Fibroblast of lung (primary cell): ENCODE measurements at regions not wholly inside any gene's neighbourhood (a gene's known extent, or its start where the extent isn't known, plus 50 kb on each side); places are given as distances from the start of the nearest gene placed in this dataset.

Experiments
- DNase-seq, 2 donors: peaks; one replicate each; pipeline versions ENCODE4 v3.0.0 to v3.0.0-alpha.2; 2010; ENCODE audit warnings: low read depth in 2 of 2
- H2AFZ ChIP-seq: 2 replicates; pipeline ENCODE4 v1.5.1; 2012; ENCODE audit warnings: low read length, control low read depth, inconsistent platforms
- H3K27ac ChIP-seq: 2 replicates; pipeline ENCODE4 v1.5.1; 2011; ENCODE audit warnings: low read length, control low read depth; ENCODE audit not compliant: insufficient read depth
- H3K27me3 ChIP-seq: 2 replicates; pipeline ENCODE4 v1.5.1; 2011; ENCODE audit warnings: mild to moderate bottlenecking, low read length; ENCODE audit not compliant: control insufficient read depth, insufficient read depth
- H3K36me3 ChIP-seq: 2 replicates; pipeline ENCODE4 v1.5.1; 2011; ENCODE audit warnings: low read length; ENCODE audit not compliant: control insufficient read depth, insufficient read depth
- H3K4me1 ChIP-seq: 2 replicates; pipeline ENCODE4 v1.5.1; 2011; ENCODE audit warnings: low read length; ENCODE audit not compliant: control insufficient read depth, insufficient read depth; ENCODE audit errors: extremely low read depth
- H3K4me2 ChIP-seq: 2 replicates; pipeline ENCODE4 v1.5.1; 2011; ENCODE audit warnings: low read length, control low read depth; ENCODE audit not compliant: insufficient read depth; ENCODE audit errors: extremely low read depth
- H3K4me3 ChIP-seq, 4 experiments: fragments of 200-600 bp in 1 of 4; sonication (generic) in 1 of 4; replicated peaks in 1 of 4; 2 replicates each; pipeline ENCODE4 v1.5.1; 2011 to 2016; ENCODE audit warnings: low read length in 4 of 4, low read depth in 3 of 4, mild to moderate bottlenecking in 3 of 4, control low read depth in 2 of 4, inconsistent platforms in 1 of 4, mixed read lengths in 1 of 4; ENCODE audit not compliant: insufficient read depth in 1 of 4; ENCODE audit errors: control extremely low read depth in 1 of 4
- H3K79me2 ChIP-seq: 2 replicates; pipeline ENCODE4 v1.5.1; 2012; ENCODE audit warnings: mild to moderate bottlenecking, low read length, inconsistent platforms; ENCODE audit not compliant: control insufficient read depth, insufficient read depth
- H3K9ac ChIP-seq: 2 replicates; pipeline ENCODE4 v1.5.1; 2011; ENCODE audit warnings: mild to moderate bottlenecking, low read length, control low read depth; ENCODE audit not compliant: insufficient read depth
- H3K9me3 ChIP-seq: 2 replicates; pipeline ENCODE4 v1.5.1; 2012; ENCODE audit warnings: low read depth, low read length; ENCODE audit not compliant: control insufficient read depth, insufficient read depth
- H4K20me1 ChIP-seq: 2 replicates; pipeline ENCODE4 v1.5.1; 2011; ENCODE audit warnings: low read length; ENCODE audit not compliant: control insufficient read depth, insufficient read depth; ENCODE audit errors: extremely low read depth
- EZH2 ChIP-seq: IDR thresholded peaks from 2 replicates; pipeline ENCODE4 v1.5.1; 2012; ENCODE audit warnings: low read length, control low read depth, mild to moderate bottlenecking; ENCODE audit errors: missing control alignments
- TF ChIP-seq, protein P1 (sequence below), 2 donors: IDR thresholded peaks in 1 of 2; conservative IDR thresholded peaks in 1 of 2; 1 replicate in 1 of 2; 2 replicates in 1 of 2; pipeline ENCODE4 v1.5.1; 2011 to 2012; ENCODE audit warnings: low read length in 2 of 2, control low read depth in 1 of 2, inconsistent platforms in 1 of 2, low read depth in 1 of 2, mild to moderate bottlenecking in 1 of 2

DNA sequence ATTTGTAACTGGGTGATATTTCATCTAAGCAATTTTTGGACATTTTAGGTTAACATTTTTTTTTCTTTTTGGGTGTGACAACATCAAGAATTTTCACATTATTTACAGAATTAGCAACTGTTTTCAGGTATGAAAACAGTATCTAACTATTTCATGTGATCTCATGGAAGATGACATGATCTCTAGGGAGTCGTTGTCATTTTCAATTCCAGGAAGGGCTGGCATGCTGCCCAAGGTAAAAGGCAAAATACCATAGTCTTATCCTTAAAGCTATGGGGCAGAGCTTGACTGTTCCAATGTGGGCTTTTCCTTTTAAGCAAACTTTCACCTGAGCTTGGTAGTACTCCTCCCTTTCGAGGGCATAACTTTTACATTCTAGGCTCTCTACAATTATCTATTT is 443.7 kb downstream of the DSEL start:
- no peaks in the 10 kb centered on the region for H3K36me3 ChIP-seq
- no peaks in the 10 kb centered on the region for H3K9me3 ChIP-seq
- no peak overlapping the region for H2AFZ ChIP-seq
- H3K9ac ChIP-seq, result no peak overlapping the region
- no peak overlapping the region for H3K4me2 ChIP-seq
- no peak overlapping the region for H3K4me3 ChIP-seq
- no peaks in the 10 kb centered on the region for H3K4me1 ChIP-seq
- no peaks in the 10 kb centered on the region for H4K20me1 ChIP-seq
- TF ChIP-seq, protein P1, sequence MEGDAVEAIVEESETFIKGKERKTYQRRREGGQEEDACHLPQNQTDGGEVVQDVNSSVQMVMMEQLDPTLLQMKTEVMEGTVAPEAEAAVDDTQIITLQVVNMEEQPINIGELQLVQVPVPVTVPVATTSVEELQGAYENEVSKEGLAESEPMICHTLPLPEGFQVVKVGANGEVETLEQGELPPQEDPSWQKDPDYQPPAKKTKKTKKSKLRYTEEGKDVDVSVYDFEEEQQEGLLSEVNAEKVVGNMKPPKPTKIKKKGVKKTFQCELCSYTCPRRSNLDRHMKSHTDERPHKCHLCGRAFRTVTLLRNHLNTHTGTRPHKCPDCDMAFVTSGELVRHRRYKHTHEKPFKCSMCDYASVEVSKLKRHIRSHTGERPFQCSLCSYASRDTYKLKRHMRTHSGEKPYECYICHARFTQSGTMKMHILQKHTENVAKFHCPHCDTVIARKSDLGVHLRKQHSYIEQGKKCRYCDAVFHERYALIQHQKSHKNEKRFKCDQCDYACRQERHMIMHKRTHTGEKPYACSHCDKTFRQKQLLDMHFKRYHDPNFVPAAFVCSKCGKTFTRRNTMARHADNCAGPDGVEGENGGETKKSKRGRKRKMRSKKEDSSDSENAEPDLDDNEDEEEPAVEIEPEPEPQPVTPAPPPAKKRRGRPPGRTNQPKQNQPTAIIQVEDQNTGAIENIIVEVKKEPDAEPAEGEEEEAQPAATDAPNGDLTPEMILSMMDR (conservative IDR thresholded peaks at IDR 0.05 in 1 of 2, IDR thresholded peaks at IDR 0.05 in 1 of 2; ENCODE audit: low read depth in 1 of 2, low read length in 2 of 2), result no peak
- TF ChIP-seq EZH2, result no peak
- H3K27ac ChIP-seq, result no peak overlapping the region
- no peak for DNase-seq
- no peaks in the 10 kb centered on the region for H3K27me3 ChIP-seq
- H3K79me2 ChIP-seq, result no peaks in the 10 kb centered on the region

DNA sequence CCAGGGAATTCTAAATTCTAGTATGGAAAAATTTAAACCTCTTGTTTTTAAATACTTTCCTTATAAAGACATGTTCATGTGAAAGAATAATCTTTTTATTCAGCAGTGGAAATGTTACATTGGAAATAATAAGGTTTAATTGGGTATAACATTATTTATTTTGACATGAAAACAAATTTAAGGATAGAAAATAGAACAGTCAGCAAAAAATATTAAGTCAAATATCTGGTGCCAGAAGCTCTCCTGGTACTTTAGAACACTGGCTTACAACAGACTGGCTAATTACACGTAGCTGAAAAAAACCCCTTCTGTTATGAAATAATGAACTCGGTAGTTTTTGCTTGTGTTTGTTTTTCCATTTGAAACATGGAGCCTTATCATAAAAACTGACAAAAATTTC is 447.9 kb downstream of the DSEL start:
- Histone ChIP-seq H3K36me3 (no peaks in the 10 kb centered on the region), H3K9ac (no peak overlapping the region), H2AFZ (no peak overlapping the region), H3K4me1 (no peaks in the 10 kb centered on the region), H3K27me3 (no peaks in the 10 kb centered on the region), H3K79me2 (no peaks in the 10 kb centered on the region), H3K4me3 (no peak overlapping the region), H3K4me2 (no peak overlapping the region), H3K27ac (no peak overlapping the region), H4K20me1 (no peaks in the 10 kb centered on the region), H3K9me3 (no peaks in the 10 kb centered on the region)
- no peak for TF ChIP-seq EZH2
- TF ChIP-seq, protein P1 (conservative IDR thresholded peaks at IDR 0.05 in 1 of 2, IDR thresholded peaks at IDR 0.05 in 1 of 2; ENCODE audit: low read depth in 1 of 2, low read length in 2 of 2), result no peak
- no peak for DNase-seq

DNA sequence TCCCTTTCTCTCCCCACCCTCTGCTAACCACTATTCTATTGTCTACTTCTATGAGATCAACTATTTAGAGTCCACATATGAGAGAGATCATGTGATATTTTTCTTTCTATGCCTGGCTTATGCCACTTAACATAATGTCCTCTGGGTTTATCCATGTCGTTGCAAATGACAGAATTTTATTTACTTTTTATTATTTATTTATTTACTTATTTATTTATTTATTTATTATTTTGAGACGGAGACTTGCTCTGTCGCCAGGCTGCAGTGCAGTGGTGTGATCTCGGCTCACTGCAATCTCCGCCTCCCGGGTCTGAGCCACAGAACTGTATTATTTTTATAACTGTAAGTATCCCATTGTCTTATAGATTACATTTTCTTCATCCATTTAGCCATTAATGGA is 443.4 kb upstream of the CDH19 start:
- TF ChIP-seq, protein P1 (conservative IDR thresholded peaks at IDR 0.05 in 1 of 2, IDR thresholded peaks at IDR 0.05 in 1 of 2; ENCODE audit: low read depth in 1 of 2, low read length in 2 of 2), result no peak
- TF ChIP-seq EZH2, result no peak
- Histone ChIP-seq H3K36me3 (no peaks in the 10 kb centered on the region), H3K27ac (no peak overlapping the region), H3K4me3 (no peak overlapping the region), H3K4me2 (no peak overlapping the region), H3K4me1 (no peaks in the 10 kb centered on the region), H3K79me2 (no peaks in the 10 kb centered on the region), H2AFZ (no peak overlapping the region), H3K9me3 (no peaks in the 10 kb centered on the region), H3K9ac (no peak overlapping the region), H4K20me1 (no peaks in the 10 kb centered on the region), H3K27me3 (no peaks in the 10 kb centered on the region)
- no peak for DNase-seq
